ENCODE measurements at regions not wholly inside any gene's neighbourhood (a gene's known extent, or its start where the extent isn't known, plus 50 kb on each side); places are given as distances from the start of the nearest gene placed in this dataset.
"Not testable (repeated sequence)": the region's sequence is repeated elsewhere in the genome, so short reads cannot be mapped to it uniquely, and the experiment has no call there.

DNA sequence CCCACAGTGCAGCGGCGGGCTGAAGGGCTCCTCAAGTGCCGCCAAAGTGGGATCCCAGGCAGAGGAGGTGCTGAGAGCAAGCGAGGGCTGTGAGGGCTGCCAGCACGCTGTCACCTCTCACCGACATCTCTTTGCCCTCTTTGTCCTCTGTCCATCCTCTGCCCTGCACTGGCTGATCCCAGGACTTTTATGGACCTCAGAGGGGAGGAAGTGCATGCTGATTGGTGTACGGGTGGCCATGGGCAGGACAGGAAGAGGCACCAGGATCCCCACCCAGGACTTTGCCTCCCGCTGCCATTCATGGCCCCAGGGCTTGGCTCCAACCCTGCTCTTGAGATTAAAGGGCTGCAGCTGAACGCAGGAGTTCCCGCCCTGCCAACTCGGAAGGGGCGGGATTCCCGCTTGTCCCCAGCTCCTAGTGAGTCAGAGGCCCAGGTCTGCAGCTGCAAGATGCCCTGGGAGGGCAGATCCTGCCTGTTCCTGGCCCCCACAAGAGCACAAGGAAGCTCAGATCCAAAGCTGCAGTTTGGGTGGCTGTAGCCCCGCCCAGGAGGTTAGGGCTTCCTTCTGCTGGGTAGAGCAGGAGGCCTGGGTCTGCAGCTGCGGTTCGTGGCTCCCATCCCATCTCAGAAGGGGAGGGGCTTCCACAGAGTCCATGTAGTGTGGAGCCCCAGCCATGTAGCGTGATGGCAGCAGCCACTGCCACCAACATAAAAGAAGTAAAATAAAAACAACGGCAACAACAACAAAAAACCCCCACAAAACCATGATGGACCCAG is 1716.7 kb downstream of the SLITRK1 start:
- Histone ChIP-seq H3K9me2 (ENCODE audit: insufficient read depth, low read length) (no peaks in the 10 kb centered on the region), H3K27me3 (ENCODE audit: insufficient read depth, low read depth, low read length) (no peaks in the 10 kb centered on the region), H3F3A (ENCODE audit: insufficient read depth, low read length, poor library complexity, severe bottlenecking) (no peaks in the 10 kb centered on the region), H2AFZ (ENCODE audit: low read depth, low read length) (no peak overlapping the region), H3K9me3 (ENCODE audit: low read length) (no peaks in the 10 kb centered on the region), H4K20me1 (ENCODE audit: insufficient read depth) (no peaks in the 10 kb centered on the region), H3K9ac (ENCODE audit: low read length) (no peak overlapping the region), H3K4me3 (ENCODE audit: low read length) (no peak overlapping the region), H3K27ac (ENCODE audit: low read length) (no peak overlapping the region), H3K4me2 (ENCODE audit: low read length) (no peak overlapping the region), H3K36me3 (ENCODE audit: insufficient read depth, low read length) (no peaks in the 10 kb centered on the region), H3K79me2 (replicated peaks; ENCODE audit: insufficient read depth, low read length) (no peaks in the 10 kb centered on the region)
- TF ChIP-seq MXI1 (conservative IDR thresholded peaks at IDR 0.05; ENCODE audit: poor library complexity, severe bottlenecking): no peak
- no peak for TF ChIP-seq SMC3 (conservative IDR thresholded peaks at IDR 0.05; ENCODE audit: poor library complexity)
- TF ChIP-seq POLR2AphosphoS5 (IDR thresholded peaks at IDR 0.05): no peak
- TF ChIP-seq RAD21 (conservative IDR thresholded peaks at IDR 0.05): no peak

DNA sequence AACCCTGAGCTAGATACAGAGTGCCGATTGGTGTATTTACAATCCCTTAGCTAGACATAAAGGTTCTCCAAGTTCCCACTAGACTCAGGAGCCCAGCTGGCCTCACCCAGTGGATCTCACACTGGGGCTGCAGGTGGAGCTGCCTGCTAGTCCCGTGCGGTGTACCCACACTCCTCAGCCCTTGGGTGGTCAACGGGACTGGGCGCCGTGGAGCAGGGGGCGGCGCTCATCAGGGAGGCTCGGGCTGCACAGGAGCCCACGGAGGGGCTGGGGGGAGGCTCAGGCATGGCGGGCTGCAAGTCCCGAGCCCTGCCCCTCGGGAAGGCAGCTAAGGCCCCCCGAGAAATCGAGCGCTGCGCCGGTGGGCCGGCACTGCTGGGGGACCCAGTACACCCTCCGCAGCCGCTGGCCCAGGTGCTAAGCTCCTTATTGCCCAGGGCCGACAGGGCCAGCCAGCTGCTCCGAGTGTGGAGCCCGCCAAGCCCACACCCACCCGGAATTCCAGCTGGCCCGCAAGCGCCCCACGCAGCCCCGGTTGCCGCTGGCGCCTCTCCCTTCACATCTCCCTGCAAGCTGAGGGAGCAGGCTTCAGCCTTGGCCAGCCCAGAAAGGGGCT is 1717.4 kb downstream of the SLITRK1 start:
- not testable (repeated sequence) for H3K9ac ChIP-seq (ENCODE audit: low read length); H4K20me1 ChIP-seq (ENCODE audit: insufficient read depth); H3K27ac ChIP-seq (ENCODE audit: low read length); H3K79me2 ChIP-seq (replicated peaks; ENCODE audit: insufficient read depth, low read length); H3K36me3 ChIP-seq (ENCODE audit: insufficient read depth, low read length); H2AFZ ChIP-seq (ENCODE audit: low read depth, low read length); H3K4me2 ChIP-seq (ENCODE audit: low read length); H3K9me2 ChIP-seq (ENCODE audit: insufficient read depth, low read length); H3K27me3 ChIP-seq (ENCODE audit: insufficient read depth, low read depth, low read length); H3K9me3 ChIP-seq (ENCODE audit: low read length); H3F3A ChIP-seq (ENCODE audit: insufficient read depth, low read length, poor library complexity, severe bottlenecking); H3K4me3 ChIP-seq (ENCODE audit: low read length)

DNA sequence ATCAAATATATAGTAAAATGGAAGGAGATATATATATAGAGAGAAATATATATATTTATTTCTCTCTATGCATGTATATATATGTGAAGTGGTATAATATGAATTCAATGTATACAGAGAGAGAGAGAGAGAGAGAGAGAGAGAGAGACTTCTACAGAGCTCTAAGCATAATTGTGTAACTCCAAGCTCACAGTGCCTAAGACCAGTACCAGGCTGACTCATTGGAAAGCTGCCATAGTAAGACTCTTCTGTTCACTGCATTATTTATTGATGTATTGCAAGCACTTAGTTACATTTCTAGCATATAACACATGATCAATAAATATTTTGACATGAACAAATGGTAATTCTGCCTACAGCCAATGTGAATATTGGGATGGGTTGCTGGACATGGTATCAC is 1734.7 kb downstream of the SLITRK1 start:
- no peaks in the 10 kb centered on the region for H3K79me2 ChIP-seq (replicated peaks; ENCODE audit: insufficient read depth, low read length)
- no peaks in the 10 kb centered on the region for H3K9me2 ChIP-seq (ENCODE audit: insufficient read depth, low read length)
- H3K4me3 ChIP-seq (ENCODE audit: low read length): no peak overlapping the region
- H3K4me2 ChIP-seq (ENCODE audit: low read length): no peak overlapping the region
- TF ChIP-seq, protein P1, sequence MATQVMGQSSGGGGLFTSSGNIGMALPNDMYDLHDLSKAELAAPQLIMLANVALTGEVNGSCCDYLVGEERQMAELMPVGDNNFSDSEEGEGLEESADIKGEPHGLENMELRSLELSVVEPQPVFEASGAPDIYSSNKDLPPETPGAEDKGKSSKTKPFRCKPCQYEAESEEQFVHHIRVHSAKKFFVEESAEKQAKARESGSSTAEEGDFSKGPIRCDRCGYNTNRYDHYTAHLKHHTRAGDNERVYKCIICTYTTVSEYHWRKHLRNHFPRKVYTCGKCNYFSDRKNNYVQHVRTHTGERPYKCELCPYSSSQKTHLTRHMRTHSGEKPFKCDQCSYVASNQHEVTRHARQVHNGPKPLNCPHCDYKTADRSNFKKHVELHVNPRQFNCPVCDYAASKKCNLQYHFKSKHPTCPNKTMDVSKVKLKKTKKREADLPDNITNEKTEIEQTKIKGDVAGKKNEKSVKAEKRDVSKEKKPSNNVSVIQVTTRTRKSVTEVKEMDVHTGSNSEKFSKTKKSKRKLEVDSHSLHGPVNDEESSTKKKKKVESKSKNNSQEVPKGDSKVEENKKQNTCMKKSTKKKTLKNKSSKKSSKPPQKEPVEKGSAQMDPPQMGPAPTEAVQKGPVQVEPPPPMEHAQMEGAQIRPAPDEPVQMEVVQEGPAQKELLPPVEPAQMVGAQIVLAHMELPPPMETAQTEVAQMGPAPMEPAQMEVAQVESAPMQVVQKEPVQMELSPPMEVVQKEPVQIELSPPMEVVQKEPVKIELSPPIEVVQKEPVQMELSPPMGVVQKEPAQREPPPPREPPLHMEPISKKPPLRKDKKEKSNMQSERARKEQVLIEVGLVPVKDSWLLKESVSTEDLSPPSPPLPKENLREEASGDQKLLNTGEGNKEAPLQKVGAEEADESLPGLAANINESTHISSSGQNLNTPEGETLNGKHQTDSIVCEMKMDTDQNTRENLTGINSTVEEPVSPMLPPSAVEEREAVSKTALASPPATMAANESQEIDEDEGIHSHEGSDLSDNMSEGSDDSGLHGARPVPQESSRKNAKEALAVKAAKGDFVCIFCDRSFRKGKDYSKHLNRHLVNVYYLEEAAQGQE (IDR thresholded peaks at IDR 0.05; ENCODE audit: borderline replicate concordance): no peak
- TF ChIP-seq EP300 (conservative IDR thresholded peaks at IDR 0.05; ENCODE audit: poor library complexity, severe bottlenecking) (no peak), RAD21 (conservative IDR thresholded peaks at IDR 0.05) (no peak), TAF1 (IDR thresholded peaks at IDR 0.05; ENCODE audit: low read depth) (no peak), EZH2 (IDR thresholded peaks at IDR 0.05; ENCODE audit: borderline replicate concordance, insufficient read depth, low read length, poor library complexity, severe bottlenecking) (no peak), POLR2AphosphoS5 (IDR thresholded peaks at IDR 0.05) (no peak), MXI1 (conservative IDR thresholded peaks at IDR 0.05; ENCODE audit: poor library complexity, severe bottlenecking) (no peak), SMC3 (conservative IDR thresholded peaks at IDR 0.05; ENCODE audit: poor library complexity) (no peak)
- TF ChIP-seq, protein P2, sequence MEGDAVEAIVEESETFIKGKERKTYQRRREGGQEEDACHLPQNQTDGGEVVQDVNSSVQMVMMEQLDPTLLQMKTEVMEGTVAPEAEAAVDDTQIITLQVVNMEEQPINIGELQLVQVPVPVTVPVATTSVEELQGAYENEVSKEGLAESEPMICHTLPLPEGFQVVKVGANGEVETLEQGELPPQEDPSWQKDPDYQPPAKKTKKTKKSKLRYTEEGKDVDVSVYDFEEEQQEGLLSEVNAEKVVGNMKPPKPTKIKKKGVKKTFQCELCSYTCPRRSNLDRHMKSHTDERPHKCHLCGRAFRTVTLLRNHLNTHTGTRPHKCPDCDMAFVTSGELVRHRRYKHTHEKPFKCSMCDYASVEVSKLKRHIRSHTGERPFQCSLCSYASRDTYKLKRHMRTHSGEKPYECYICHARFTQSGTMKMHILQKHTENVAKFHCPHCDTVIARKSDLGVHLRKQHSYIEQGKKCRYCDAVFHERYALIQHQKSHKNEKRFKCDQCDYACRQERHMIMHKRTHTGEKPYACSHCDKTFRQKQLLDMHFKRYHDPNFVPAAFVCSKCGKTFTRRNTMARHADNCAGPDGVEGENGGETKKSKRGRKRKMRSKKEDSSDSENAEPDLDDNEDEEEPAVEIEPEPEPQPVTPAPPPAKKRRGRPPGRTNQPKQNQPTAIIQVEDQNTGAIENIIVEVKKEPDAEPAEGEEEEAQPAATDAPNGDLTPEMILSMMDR (IDR thresholded peaks at IDR 0.05; ENCODE audit: poor library complexity, severe bottlenecking): no peak
- H3K27me3 ChIP-seq (ENCODE audit: insufficient read depth, low read depth, low read length): no peaks in the 10 kb centered on the region
- no peaks in the 10 kb centered on the region for H3K36me3 ChIP-seq (ENCODE audit: insufficient read depth, low read length)
- no peaks in the 10 kb centered on the region for H3K9me3 ChIP-seq (ENCODE audit: low read length)
- no peak overlapping the region for H3K27ac ChIP-seq (ENCODE audit: low read length)
- no peak overlapping the region for H2AFZ ChIP-seq (ENCODE audit: low read depth, low read length)
- no peaks in the 10 kb centered on the region for H3F3A ChIP-seq (ENCODE audit: insufficient read depth, low read length, poor library complexity, severe bottlenecking)
- no peaks in the 10 kb centered on the region for H4K20me1 ChIP-seq (ENCODE audit: insufficient read depth)
- H3K9ac ChIP-seq (ENCODE audit: low read length): no peak overlapping the region
